ENCODE measurements at regions not wholly inside any gene's neighbourhood (a gene's known extent, or its start where the extent isn't known, plus 50 kb on each side); places are given as distances from the start of the nearest gene placed in this dataset.

DNA sequence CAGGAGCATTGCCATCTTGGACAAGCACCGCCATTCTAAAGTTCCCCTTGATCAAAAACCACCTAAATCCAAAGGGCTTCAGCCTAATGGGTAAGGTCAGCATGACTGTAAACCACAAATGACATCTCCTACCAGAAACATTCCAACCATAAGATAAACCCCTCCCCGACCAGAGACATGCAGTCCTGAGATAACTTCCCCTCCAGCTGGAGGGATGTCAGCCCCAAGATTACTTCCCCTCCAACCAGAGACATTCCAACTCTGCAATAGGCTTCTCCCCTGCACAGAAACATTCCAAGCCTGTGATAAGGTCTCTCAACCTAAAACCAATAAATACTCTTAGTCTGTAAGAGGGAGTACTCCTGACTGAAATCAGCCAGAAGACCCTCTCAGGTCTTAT is 62.7 kb upstream of the DNAJC19 start:
- DNase-seq: no peak

GRCh38 chr3:181050738-181051137 is 61.2 kb upstream of the DNAJC19 start:
- no peak for DNase-seq

GRCh38 chr3:181040030-181040429 is 50.5 kb upstream of the DNAJC19 start:
- DNase-seq: no peak

Measured in KG1 (cell line).